Osteoblast (primary cell): ENCODE measurements at regions not wholly inside any gene's neighbourhood (a gene's known extent, or its start where the extent isn't known, plus 50 kb on each side); places are given as distances from the start of the nearest gene placed in this dataset.

Experiments
- DNase-seq: peaks from one replicate; pipeline ENCODE4 v3.0.0; 2011; ENCODE audit warnings: low spot score, mixed read lengths; ENCODE audit not compliant: insufficient read length; ENCODE audit errors: missing footprints
- H2AFZ ChIP-seq: 2 replicates; pipeline ENCODE4 v1.6.0; 2011; ENCODE audit warnings: mild to moderate bottlenecking, low read length
- H3K27ac ChIP-seq: 2 replicates; pipeline ENCODE4 v1.5.1; 2011; ENCODE audit warnings: mild to moderate bottlenecking, low read depth, low read length, moderate library complexity
- H3K27me3 ChIP-seq: 2 replicates; pipeline ENCODE4 v1.6.0; 2012; ENCODE audit warnings: mild to moderate bottlenecking, control low read depth, inconsistent platforms, low read length, moderate library complexity; ENCODE audit not compliant: insufficient read depth
- H3K36me3 ChIP-seq: 2 replicates; pipeline ENCODE4 v1.5.1; 2011; ENCODE audit warnings: mild to moderate bottlenecking, low read length, control low read depth, moderate library complexity; ENCODE audit not compliant: insufficient read depth
- H3K4me1 ChIP-seq: 2 replicates; pipeline ENCODE4 v1.5.1; 2011; ENCODE audit warnings: mild to moderate bottlenecking, low read length, control low read depth, moderate library complexity; ENCODE audit not compliant: insufficient read depth
- H3K4me2 ChIP-seq: 2 replicates; pipeline ENCODE4 v1.6.0; 2011; ENCODE audit warnings: mild to moderate bottlenecking, low read length; ENCODE audit not compliant: insufficient read depth
- H3K4me3 ChIP-seq: fragments of 200-600 bp; sonication (generic); 3 replicates; pipeline ENCODE4 v1.5.1; 2012; ENCODE audit warnings: mild to moderate bottlenecking, low read length, inconsistent platforms; ENCODE audit not compliant: insufficient read depth
- H3K79me2 ChIP-seq: 2 replicates; pipeline ENCODE4 v1.6.0; 2012; ENCODE audit warnings: mild to moderate bottlenecking, low read length, control low read depth, inconsistent platforms; ENCODE audit not compliant: insufficient read depth
- H3K9me3 ChIP-seq: 2 replicates; pipeline ENCODE4 v1.5.1; 2011; ENCODE audit warnings: low read depth, low read length, control low read depth
- H4K20me1 ChIP-seq: 2 replicates; pipeline ENCODE4 v1.6.0; 2012; ENCODE audit warnings: mild to moderate bottlenecking, low read length, control low read depth; ENCODE audit not compliant: insufficient read depth
- TF ChIP-seq, protein P1 (sequence below): IDR thresholded peaks from 2 replicates; pipeline ENCODE4 v1.5.1; 2011; ENCODE audit warnings: mild to moderate bottlenecking, low read depth, low read length, moderate library complexity; ENCODE audit errors: extremely low read depth

DNA sequence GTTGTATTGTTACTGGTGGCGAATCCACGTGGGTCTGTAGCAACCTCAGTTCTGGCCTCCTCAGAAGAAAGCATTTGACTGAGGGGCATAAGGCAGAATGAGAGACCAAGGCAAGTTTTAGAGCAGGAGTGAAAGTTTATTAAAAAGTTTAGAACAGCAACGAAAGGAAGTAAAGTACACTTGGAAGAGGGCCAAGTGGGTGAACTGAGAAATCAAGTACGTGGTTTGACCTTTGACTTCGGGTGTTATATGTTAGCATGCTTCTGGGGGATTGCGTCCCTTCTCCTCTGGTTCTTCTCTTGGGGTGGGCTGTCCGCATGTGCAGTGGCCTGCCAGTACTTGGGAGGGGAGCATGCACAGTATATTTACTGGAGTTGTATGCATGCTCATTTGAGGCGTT lies 232.7 kb upstream of the GATB start:
- DNase-seq, result no peak

DNA sequence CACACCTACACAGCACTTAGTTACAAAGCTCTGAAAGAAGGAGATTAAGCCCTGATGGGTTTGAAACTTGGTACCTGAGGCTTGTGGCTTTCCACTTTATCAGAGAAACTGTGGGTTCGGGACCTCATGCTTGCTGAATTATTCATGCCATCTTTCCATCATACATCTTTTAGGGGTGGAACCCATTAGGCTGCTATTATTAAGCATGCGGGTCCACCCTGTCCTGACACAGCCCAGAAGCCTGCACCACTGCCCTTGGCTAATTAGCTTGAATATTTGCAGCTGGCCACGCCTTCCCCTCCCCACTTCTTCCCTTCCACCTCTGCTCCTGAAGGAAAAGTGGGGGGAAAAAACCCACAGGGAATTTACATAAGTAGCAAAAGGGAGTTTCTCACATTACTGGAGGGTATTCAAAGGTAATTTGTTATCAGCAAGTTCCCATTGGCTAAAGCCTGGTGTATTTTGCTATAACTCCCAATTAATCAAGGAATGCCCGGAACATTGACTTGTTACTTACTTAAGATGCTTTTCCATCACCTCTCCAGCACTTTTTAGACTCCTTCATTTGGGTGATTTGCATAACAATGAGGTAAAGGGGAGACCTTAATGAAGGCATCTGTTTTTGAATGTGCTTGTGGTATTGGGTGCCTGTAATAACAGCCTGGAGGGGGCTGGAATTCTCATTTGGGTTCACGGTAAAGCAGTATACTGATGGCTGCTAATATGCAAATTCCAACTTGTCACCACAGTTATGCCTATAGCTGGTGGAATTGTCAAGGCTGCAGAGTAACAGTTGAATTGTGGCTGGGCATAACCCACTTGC lies 231.7 kb upstream of the GATB start:
- no peak overlapping the region for H3K27ac ChIP-seq

More for the DNA sequence above, 232.7 kb upstream of the GATB start:
- TF ChIP-seq, protein P1, sequence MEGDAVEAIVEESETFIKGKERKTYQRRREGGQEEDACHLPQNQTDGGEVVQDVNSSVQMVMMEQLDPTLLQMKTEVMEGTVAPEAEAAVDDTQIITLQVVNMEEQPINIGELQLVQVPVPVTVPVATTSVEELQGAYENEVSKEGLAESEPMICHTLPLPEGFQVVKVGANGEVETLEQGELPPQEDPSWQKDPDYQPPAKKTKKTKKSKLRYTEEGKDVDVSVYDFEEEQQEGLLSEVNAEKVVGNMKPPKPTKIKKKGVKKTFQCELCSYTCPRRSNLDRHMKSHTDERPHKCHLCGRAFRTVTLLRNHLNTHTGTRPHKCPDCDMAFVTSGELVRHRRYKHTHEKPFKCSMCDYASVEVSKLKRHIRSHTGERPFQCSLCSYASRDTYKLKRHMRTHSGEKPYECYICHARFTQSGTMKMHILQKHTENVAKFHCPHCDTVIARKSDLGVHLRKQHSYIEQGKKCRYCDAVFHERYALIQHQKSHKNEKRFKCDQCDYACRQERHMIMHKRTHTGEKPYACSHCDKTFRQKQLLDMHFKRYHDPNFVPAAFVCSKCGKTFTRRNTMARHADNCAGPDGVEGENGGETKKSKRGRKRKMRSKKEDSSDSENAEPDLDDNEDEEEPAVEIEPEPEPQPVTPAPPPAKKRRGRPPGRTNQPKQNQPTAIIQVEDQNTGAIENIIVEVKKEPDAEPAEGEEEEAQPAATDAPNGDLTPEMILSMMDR, result no peak
- Histone ChIP-seq H3K27ac (no peak overlapping the region), H3K79me2 (no peaks in the 10 kb centered on the region), H3K36me3 (no peaks in the 10 kb centered on the region), H3K4me2 (no peak overlapping the region), H4K20me1 (no peaks in the 10 kb centered on the region), H3K4me1 (no peaks in the 10 kb centered on the region), H2AFZ (no peak overlapping the region), H3K27me3 (no peaks in the 10 kb centered on the region), H3K9me3 (no peaks in the 10 kb centered on the region), H3K4me3 (no peak overlapping the region)

DNA sequence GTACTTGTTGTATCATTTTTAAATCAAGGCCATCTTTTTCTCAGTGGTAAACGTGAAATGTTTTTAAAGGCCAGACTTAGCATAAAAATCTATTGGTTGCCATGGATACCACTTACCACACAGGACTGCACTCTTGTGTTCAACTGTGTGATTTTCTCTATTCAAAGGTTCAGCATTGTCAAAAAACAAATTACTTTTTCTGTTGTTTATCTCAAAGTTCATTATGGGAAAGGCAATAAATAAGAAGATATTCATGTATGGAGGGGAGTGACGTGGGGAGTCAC lies 231.0 kb upstream of the GATB start:
- Histone ChIP-seq H3K4me2 (no peak overlapping the region), H2AFZ (no peak overlapping the region), H3K79me2 (no peaks in the 10 kb centered on the region), H3K9me3 (no peaks in the 10 kb centered on the region), H3K4me1 (no peaks in the 10 kb centered on the region), H3K27ac (no peak overlapping the region), H3K4me3 (no peak overlapping the region), H3K36me3 (no peaks in the 10 kb centered on the region), H4K20me1 (no peaks in the 10 kb centered on the region), H3K27me3 (no peaks in the 10 kb centered on the region)
- DNase-seq, result no peak
- TF ChIP-seq, protein P1, result no peak

More for the DNA sequence above, 231.7 kb upstream of the GATB start:
- Histone ChIP-seq H3K4me1 (no peaks in the 10 kb centered on the region), H2AFZ (no peak overlapping the region), H3K4me3 (no peak overlapping the region), H3K79me2 (no peaks in the 10 kb centered on the region), H3K4me2 (no peak overlapping the region), H3K9me3 (no peaks in the 10 kb centered on the region), H4K20me1 (no peaks in the 10 kb centered on the region), H3K27me3 (no peaks in the 10 kb centered on the region), H3K36me3 (no peaks in the 10 kb centered on the region)
- DNase-seq, result no peak
- TF ChIP-seq, protein P1, result no peak

DNA sequence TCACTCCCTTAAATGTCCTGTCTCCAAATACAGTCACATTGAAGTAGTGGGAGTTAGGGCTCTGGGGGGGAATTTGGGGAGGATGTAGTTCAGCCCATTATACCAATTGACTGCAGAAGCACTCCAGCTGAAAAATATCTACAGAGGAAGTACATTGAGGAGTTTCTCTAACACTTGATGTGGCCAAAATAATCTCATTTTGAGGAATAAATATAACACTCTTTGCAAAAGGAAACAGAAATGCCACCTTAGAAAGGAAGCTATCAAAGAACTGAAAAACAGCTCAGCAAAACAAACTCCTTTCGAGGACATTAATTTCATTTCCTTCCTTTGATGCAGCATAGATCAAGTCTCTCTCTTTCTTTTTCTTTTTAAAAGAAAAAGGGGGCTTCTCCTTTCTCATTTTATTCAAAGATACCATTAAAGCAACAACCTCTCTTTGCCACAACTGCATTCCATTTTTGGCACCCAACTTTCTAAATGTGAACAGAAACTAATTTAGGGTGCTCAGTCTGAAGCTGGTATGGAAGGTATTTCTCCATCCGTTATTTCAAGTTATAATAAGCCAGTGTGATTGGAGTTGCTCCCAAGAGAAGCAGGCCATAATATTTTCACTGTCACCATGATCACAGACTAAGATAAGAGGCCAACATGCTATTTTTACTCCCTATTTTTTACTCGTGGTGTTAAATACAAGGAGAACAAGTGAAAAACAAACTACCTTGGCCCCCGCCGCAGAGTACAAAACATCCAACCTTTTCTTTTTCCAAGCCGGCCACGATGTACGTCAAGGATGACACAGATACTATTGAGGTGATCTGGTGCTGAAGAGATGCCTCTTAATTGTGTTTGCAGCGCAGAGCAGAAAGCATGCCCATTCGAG lies 230.4 kb upstream of the GATB start:
- Histone ChIP-seq H2AFZ (no peak overlapping the region), H3K9me3 (no peaks in the 10 kb centered on the region), H4K20me1 (no peaks in the 10 kb centered on the region), H3K27me3 (peaks cover 4% of the 10 kb centered on the region), H3K4me3 (no peak overlapping the region), H3K4me2 (no peak overlapping the region), H3K36me3 (no peaks in the 10 kb centered on the region), H3K79me2 (no peaks in the 10 kb centered on the region), H3K4me1 (no peaks in the 10 kb centered on the region), H3K27ac (no peak overlapping the region)
- no peak for DNase-seq
- TF ChIP-seq, protein P1, result no peak
